Neural progenitor cell (in vitro differentiated cells): ENCODE measurements at regions not wholly inside any gene's neighbourhood (a gene's known extent, or its start where the extent isn't known, plus 50 kb on each side); places are given as distances from the start of the nearest gene placed in this dataset.
"Not testable (repeated sequence)": the region's sequence is repeated elsewhere in the genome, so short reads cannot be mapped to it uniquely, and the experiment has no call there.

ENCODE experiments used
- DNase-seq: peaks from one replicate; pipeline ENCODE4 v3.0.0-alpha.2; 2016; ENCODE audit warnings: low spot score
- H2AFZ ChIP-seq: fragments of 200-600 bp; sonication (generic); replicated peaks from 2 replicates; pipeline ENCODE4 v1.6.1; 2016; ENCODE audit warnings: antibody characterized with exemption
- H3F3A ChIP-seq: fragments of 200-600 bp; sonication (generic); 2 replicates; pipeline ENCODE4 v1.6.1; 2016; ENCODE audit warnings: antibody characterized with exemption, low read depth
- H3K27ac ChIP-seq: fragments of 200-600 bp; sonication (generic); 2 replicates; pipeline ENCODE4 v1.5.1; 2016; ENCODE audit warnings: mild to moderate bottlenecking
- H3K27me3 ChIP-seq: fragments of 200-600 bp; sonication (generic); 2 replicates; pipeline ENCODE4 v1.6.1; 2016; ENCODE audit warnings: mild to moderate bottlenecking, moderate library complexity
- H3K36me3 ChIP-seq: fragments of 200-600 bp; sonication (generic); 2 replicates; pipeline ENCODE4 v1.5.1; 2016
- H3K4me1 ChIP-seq: fragments of 200-600 bp; sonication (generic); 2 replicates; pipeline ENCODE4 v1.6.1; 2016; ENCODE audit warnings: mixed run types
- H3K4me2 ChIP-seq: fragments of 200-600 bp; sonication (generic); 2 replicates; pipeline ENCODE4 v1.6.1; 2016
- H3K4me3 ChIP-seq: fragments of 200-600 bp; sonication (generic); 2 replicates; pipeline ENCODE4 v1.5.1; 2016
- H3K79me2 ChIP-seq: fragments of 200-600 bp; sonication (generic); 2 replicates; pipeline ENCODE4 v1.6.1; 2016; ENCODE audit warnings: low read depth
- H3K9ac ChIP-seq: fragments of 200-600 bp; sonication (generic); 2 replicates; pipeline ENCODE4 v1.6.1; 2016
- H3K9me3 ChIP-seq: fragments of 200-600 bp; sonication (generic); 2 replicates; pipeline ENCODE4 v1.5.1; 2016; ENCODE audit warnings: low read depth
- H4K20me1 ChIP-seq: fragments of 200-600 bp; sonication (generic); 2 replicates; pipeline ENCODE4 v1.6.1; 2016; ENCODE audit warnings: low read depth
- H3K27ac Mint-ChIP-seq: 3 replicates; pipeline ENCODE4 v1.8.0; 2021; ENCODE audit warnings: mixed read lengths
- H3K27me3 Mint-ChIP-seq: 2 replicates; pipeline ENCODE4 v1.8.0; 2022; ENCODE audit warnings: low read depth, mild to moderate bottlenecking, inconsistent platforms, moderate library complexity, mixed read lengths; ENCODE audit not compliant: insufficient read depth
- H3K36me3 Mint-ChIP-seq: 3 replicates; pipeline ENCODE4 v1.8.0; 2021; ENCODE audit warnings: mixed read lengths
- H3K4me1 Mint-ChIP-seq: 3 replicates; pipeline ENCODE4 v1.8.0; 2021; ENCODE audit warnings: mixed read lengths
- H3K4me3 Mint-ChIP-seq: 3 replicates; pipeline ENCODE4 v1.8.0; 2021; ENCODE audit warnings: mild to moderate bottlenecking, moderate library complexity, mixed read lengths
- H3K9me3 Mint-ChIP-seq: 3 replicates; pipeline ENCODE4 v1.8.0; 2020; ENCODE audit warnings: mixed read lengths
- EZH2 ChIP-seq: fragments of 200-600 bp; sonication (generic); IDR thresholded peaks from 2 replicates; pipeline ENCODE4 v1.6.1; 2017; ENCODE audit warnings: antibody characterized with exemption, mild to moderate bottlenecking, moderate library complexity
- EZH2phosphoT487 ChIP-seq: fragments of 200-600 bp; sonication (generic); IDR thresholded peaks from 2 replicates; pipeline ENCODE4 v1.6.1; 2017; ENCODE audit warnings: antibody characterized with exemption
- TF ChIP-seq, protein P1 (sequence below): fragments of 200-600 bp; sonication (generic); IDR thresholded peaks from 2 replicates; pipeline ENCODE4 v1.5.1; 2017; ENCODE audit warnings: antibody characterized with exemption, mild to moderate bottlenecking

GRCh38 chr14:80291101-80291500 lies 79.8 kb upstream of the DIO2 start:
- no peak overlapping the region for H2AFZ ChIP-seq
- no peaks in the 10 kb centered on the region for H3K9me3 ChIP-seq
- no peaks in the 10 kb centered on the region for H3F3A ChIP-seq
- H3K27ac ChIP-seq = no peak overlapping the region
- H3K27ac Mint-ChIP-seq = no peak overlapping the region
- H3K4me1 Mint-ChIP-seq = no peaks in the 10 kb centered on the region
- no peak for DNase-seq
- H3K36me3 Mint-ChIP-seq = no peaks in the 10 kb centered on the region
- H3K27me3 ChIP-seq = no peaks in the 10 kb centered on the region
- no peaks in the 10 kb centered on the region for H3K79me2 ChIP-seq
- no peaks in the 10 kb centered on the region for H3K27me3 Mint-ChIP-seq
- H3K4me3 ChIP-seq = no peak overlapping the region
- H3K9ac ChIP-seq = no peak overlapping the region
- H4K20me1 ChIP-seq = no peaks in the 10 kb centered on the region
- H3K4me3 Mint-ChIP-seq = no peak overlapping the region
- H3K36me3 ChIP-seq = no peaks in the 10 kb centered on the region
- no peak overlapping the region for H3K4me2 ChIP-seq
- no peak for TF ChIP-seq EZH2phosphoT487
- peaks cover 4% of the 10 kb centered on the region for H3K4me1 ChIP-seq
- no peaks in the 10 kb centered on the region for H3K9me3 Mint-ChIP-seq

DNA sequence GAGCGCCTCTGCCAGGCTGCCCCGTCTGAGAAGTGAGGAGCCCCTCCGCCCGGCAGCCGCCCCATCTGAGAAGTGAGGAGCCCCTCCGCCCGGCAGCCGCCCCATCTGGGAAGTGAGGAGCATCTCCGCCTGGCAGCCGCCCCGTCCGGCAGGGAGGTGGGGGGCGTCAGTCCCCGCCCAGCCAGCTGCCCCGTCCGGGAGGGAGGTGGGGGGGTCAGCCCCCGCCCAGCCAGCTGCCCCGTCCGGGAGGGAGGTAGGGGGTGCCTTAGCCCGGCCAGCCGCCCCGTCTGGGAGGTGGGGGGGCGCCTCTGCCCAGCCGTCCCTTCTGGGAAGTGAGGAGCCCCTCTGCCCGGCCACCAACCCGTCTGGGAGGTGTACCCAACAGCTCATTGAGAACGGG lies 75.4 kb upstream of the DIO2 start:
- H3K27me3 ChIP-seq, H3K27me3 Mint-ChIP-seq, H3K79me2 ChIP-seq, H3K4me1 ChIP-seq, H3K27ac ChIP-seq, H3K4me3 ChIP-seq, H4K20me1 ChIP-seq, H3K4me1 Mint-ChIP-seq, H3K36me3 ChIP-seq, H3K27ac Mint-ChIP-seq, H3F3A ChIP-seq, H3K4me2 ChIP-seq, H3K9me3 Mint-ChIP-seq, H3K4me3 Mint-ChIP-seq, H3K9ac ChIP-seq, H3K36me3 Mint-ChIP-seq, DNase-seq, H2AFZ ChIP-seq, H3K9me3 ChIP-seq: not testable (repeated sequence)

DNA sequence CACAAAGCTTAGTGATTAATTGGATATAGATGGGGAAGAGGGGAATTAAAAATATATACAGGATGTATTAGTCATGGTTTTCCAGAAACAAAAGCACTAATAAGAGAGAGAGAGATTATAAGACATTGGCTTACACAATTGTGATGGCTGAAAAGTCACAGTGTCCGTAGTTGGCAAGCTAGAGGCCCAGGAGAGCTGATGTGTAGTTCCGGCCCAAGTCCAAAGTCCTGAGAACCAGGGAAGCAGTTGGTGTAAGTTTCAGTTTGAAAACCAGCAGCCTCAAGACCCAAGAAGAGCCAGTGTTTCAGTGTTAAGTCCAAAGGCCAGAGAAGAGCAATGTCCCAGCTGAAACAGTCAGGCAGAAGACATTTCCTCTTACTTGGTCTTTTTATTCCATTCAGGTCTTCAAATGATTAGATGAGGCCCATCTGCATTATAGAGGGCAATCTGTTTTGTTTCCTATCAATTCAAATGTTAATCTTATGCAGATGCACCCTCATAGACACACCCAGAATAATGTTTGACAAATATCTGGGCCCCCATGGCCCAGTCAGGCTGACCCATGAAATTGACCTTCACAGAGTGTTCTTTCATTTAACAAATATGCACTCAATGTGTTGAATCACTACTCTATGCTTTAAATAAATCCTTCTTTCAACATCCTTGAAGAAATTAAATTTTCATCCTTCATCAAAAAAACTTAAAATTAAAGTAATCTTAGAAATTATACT lies 67.2 kb upstream of the DIO2 start:
- no peaks in the 10 kb centered on the region for H3K9me3 Mint-ChIP-seq
- no peaks in the 10 kb centered on the region for H3K27me3 Mint-ChIP-seq

GRCh38 chr14:80275208-80275850 lies 64.0 kb upstream of the DIO2 start:
- Histone ChIP-seq H3F3A (no peaks in the 10 kb centered on the region), H3K4me3 (no peak overlapping the region), H3K9ac (no peak overlapping the region), H2AFZ (no peak overlapping the region), H3K9me3 (no peaks in the 10 kb centered on the region), H3K27ac (no peak overlapping the region), H3K36me3 (no peaks in the 10 kb centered on the region), H4K20me1 (no peaks in the 10 kb centered on the region), H3K4me2 (no peak overlapping the region), H3K79me2 (no peaks in the 10 kb centered on the region), H3K4me1 (no peaks in the 10 kb centered on the region), H3K27me3 (no peaks in the 10 kb centered on the region)
- DNase-seq = no peak
- Mint-ChIP-seq H3K4me3 (no peak overlapping the region), H3K27me3 (no peaks in the 10 kb centered on the region), H3K27ac (no peak overlapping the region), H3K4me1 (no peaks in the 10 kb centered on the region), H3K36me3 (no peaks in the 10 kb centered on the region), H3K9me3 (no peaks in the 10 kb centered on the region)
- TF ChIP-seq, protein P1, sequence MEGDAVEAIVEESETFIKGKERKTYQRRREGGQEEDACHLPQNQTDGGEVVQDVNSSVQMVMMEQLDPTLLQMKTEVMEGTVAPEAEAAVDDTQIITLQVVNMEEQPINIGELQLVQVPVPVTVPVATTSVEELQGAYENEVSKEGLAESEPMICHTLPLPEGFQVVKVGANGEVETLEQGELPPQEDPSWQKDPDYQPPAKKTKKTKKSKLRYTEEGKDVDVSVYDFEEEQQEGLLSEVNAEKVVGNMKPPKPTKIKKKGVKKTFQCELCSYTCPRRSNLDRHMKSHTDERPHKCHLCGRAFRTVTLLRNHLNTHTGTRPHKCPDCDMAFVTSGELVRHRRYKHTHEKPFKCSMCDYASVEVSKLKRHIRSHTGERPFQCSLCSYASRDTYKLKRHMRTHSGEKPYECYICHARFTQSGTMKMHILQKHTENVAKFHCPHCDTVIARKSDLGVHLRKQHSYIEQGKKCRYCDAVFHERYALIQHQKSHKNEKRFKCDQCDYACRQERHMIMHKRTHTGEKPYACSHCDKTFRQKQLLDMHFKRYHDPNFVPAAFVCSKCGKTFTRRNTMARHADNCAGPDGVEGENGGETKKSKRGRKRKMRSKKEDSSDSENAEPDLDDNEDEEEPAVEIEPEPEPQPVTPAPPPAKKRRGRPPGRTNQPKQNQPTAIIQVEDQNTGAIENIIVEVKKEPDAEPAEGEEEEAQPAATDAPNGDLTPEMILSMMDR = no peak
- TF ChIP-seq EZH2 = no peak
- TF ChIP-seq EZH2phosphoT487 = no peak

More for the DNA sequence above, 67.2 kb upstream of the DIO2 start:
- Histone ChIP-seq H3K4me1 (no peaks in the 10 kb centered on the region), H4K20me1 (no peaks in the 10 kb centered on the region), H3K36me3 (no peaks in the 10 kb centered on the region), H3K27me3 (no peaks in the 10 kb centered on the region), H3K4me2 (no peak overlapping the region), H3K27ac (no peak overlapping the region), H3K9me3 (no peaks in the 10 kb centered on the region), H3K9ac (no peak overlapping the region), H3F3A (no peaks in the 10 kb centered on the region), H3K4me3 (no peak overlapping the region), H2AFZ (no peak overlapping the region), H3K79me2 (no peaks in the 10 kb centered on the region)
- H3K4me1 Mint-ChIP-seq = no peaks in the 10 kb centered on the region
- H3K36me3 Mint-ChIP-seq = no peaks in the 10 kb centered on the region
- no peak for DNase-seq
- TF ChIP-seq EZH2 (no peak), EZH2phosphoT487 (no peak)
- TF ChIP-seq, protein P1 = no peak
- H3K4me3 Mint-ChIP-seq = no peak overlapping the region
- no peak overlapping the region for H3K27ac Mint-ChIP-seq

- DNase-seq, H3K9me3 ChIP-seq, H3K9ac ChIP-seq, H3K27me3 ChIP-seq, H3K27ac ChIP-seq, H3K4me1 ChIP-seq, H3K27ac Mint-ChIP-seq, H3K36me3 ChIP-seq, H3K27me3 Mint-ChIP-seq, H3K4me3 ChIP-seq, H3K4me3 Mint-ChIP-seq, H3K4me2 ChIP-seq, H3K36me3 Mint-ChIP-seq, H4K20me1 ChIP-seq, H3F3A ChIP-seq, H3K4me1 Mint-ChIP-seq, H2AFZ ChIP-seq, H3K9me3 Mint-ChIP-seq, H3K79me2 ChIP-seq: not testable (repeated sequence)
Observed at GRCh38 chr14:80274310-80274709, 63.0 kb upstream of the DIO2 start.
